Smooth muscle cell (in vitro differentiated cells): ENCODE measurements at regions not wholly inside any gene's neighbourhood (a gene's known extent, or its start where the extent isn't known, plus 50 kb on each side); places are given as distances from the start of the nearest gene placed in this dataset.

ENCODE experiments used
- DNase-seq: peaks from one replicate; lab custom pipeline; 2025; ENCODE audit not compliant: unreplicated experiment; lab: John Stamatoyannopoulos, UW
- H2AFZ ChIP-seq: fragments of 200-600 bp; sonication (generic); 2 replicates; pipeline ENCODE4 v1.6.0; 2016; ENCODE audit warnings: antibody characterized with exemption, low read depth, mild to moderate bottlenecking
- H3F3A ChIP-seq: fragments of 200-600 bp; sonication (generic); 2 replicates; pipeline ENCODE4 v1.6.0; 2017; ENCODE audit warnings: antibody characterized with exemption, low read depth
- H3K27ac ChIP-seq: fragments of 200-600 bp; sonication (generic); 2 replicates; pipeline ENCODE4 v1.5.1; 2016; ENCODE audit warnings: low read depth, mild to moderate bottlenecking
- H3K27me3 ChIP-seq: fragments of 200-600 bp; sonication (generic); 2 replicates; pipeline ENCODE4 v1.6.1; 2016; ENCODE audit warnings: low read depth, mild to moderate bottlenecking
- H3K36me3 ChIP-seq: fragments of 200-600 bp; sonication (generic); 2 replicates; pipeline ENCODE4 v1.5.1; 2016; ENCODE audit warnings: low read depth
- H3K4me1 ChIP-seq: fragments of 200-600 bp; sonication (generic); 2 replicates; pipeline ENCODE4 v1.5.1; 2016; ENCODE audit warnings: low read depth
- H3K4me2 ChIP-seq: fragments of 200-600 bp; sonication (generic); 2 replicates; pipeline ENCODE4 v1.6.0; 2016; ENCODE audit warnings: mild to moderate bottlenecking
- H3K4me3 ChIP-seq: fragments of 200-600 bp; sonication (generic); 2 replicates; pipeline ENCODE4 v1.5.1; 2016; ENCODE audit warnings: mild to moderate bottlenecking
- H3K79me2 ChIP-seq: fragments of 200-600 bp; sonication (generic); 2 replicates; pipeline ENCODE4 v1.6.0; 2016; ENCODE audit warnings: low read depth, mild to moderate bottlenecking
- H3K9ac ChIP-seq: fragments of 200-600 bp; sonication (generic); 2 replicates; pipeline ENCODE4 v1.6.0; 2016; ENCODE audit warnings: low read depth
- H3K9me3 ChIP-seq: fragments of 200-600 bp; sonication (generic); replicated peaks from 2 replicates; pipeline ENCODE4 v1.5.1; 2016; ENCODE audit warnings: low read depth
- H4K20me1 ChIP-seq: fragments of 200-600 bp; sonication (generic); 2 replicates; pipeline ENCODE4 v1.6.0; 2016; ENCODE audit warnings: low read depth
- WGBS: methylation state at CpG from one replicate; pipeline ENCODE4 v1.1.7; 2016; ENCODE audit warnings: low lambda C conversion rate; 5-methylcytosine and 5-hydroxymethylcytosine counted together
- TF ChIP-seq, protein P1 (sequence below): fragments of 200-600 bp; sonication (generic); IDR thresholded peaks from 2 replicates; pipeline ENCODE4 v1.5.1; 2017; ENCODE audit warnings: borderline replicate concordance, mild to moderate bottlenecking, antibody characterized with exemption; ENCODE audit not compliant: insufficient read depth, poor library complexity, severe bottlenecking

DNA sequence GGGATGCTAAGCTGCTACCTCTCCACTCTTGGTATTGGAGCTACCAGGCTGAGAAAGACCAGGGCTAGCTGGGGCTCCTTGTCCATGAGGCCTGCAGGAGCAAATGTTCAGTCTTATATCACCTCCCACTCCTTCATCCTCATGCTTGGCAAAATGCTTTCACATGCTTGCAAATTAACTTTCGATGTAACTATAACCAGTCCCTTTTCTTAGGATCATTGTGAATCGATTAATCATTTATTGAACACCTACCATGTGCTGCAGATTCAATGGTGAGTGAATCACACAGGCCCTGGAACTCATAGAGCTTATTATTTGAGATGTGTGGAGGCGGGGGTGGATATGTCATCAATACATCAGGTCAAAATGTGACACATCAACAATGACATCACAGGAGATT lies 138.6 kb downstream of the EMX2 start:
- no peak for DNase-seq
- Histone ChIP-seq H3F3A (no peaks in the 10 kb centered on the region), H3K9me3 (no peaks in the 10 kb centered on the region), H3K4me2 (no peak overlapping the region), H3K79me2 (no peaks in the 10 kb centered on the region), H3K4me3 (no peak overlapping the region), H3K9ac (no peak overlapping the region), H4K20me1 (no peaks in the 10 kb centered on the region), H2AFZ (no peak overlapping the region), H3K27ac (no peak overlapping the region), H3K36me3 (no peaks in the 10 kb centered on the region), H3K4me1 (no peaks in the 10 kb centered on the region), H3K27me3 (peaks cover 33% of the 10 kb centered on the region)
- TF ChIP-seq, protein P1, sequence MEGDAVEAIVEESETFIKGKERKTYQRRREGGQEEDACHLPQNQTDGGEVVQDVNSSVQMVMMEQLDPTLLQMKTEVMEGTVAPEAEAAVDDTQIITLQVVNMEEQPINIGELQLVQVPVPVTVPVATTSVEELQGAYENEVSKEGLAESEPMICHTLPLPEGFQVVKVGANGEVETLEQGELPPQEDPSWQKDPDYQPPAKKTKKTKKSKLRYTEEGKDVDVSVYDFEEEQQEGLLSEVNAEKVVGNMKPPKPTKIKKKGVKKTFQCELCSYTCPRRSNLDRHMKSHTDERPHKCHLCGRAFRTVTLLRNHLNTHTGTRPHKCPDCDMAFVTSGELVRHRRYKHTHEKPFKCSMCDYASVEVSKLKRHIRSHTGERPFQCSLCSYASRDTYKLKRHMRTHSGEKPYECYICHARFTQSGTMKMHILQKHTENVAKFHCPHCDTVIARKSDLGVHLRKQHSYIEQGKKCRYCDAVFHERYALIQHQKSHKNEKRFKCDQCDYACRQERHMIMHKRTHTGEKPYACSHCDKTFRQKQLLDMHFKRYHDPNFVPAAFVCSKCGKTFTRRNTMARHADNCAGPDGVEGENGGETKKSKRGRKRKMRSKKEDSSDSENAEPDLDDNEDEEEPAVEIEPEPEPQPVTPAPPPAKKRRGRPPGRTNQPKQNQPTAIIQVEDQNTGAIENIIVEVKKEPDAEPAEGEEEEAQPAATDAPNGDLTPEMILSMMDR: no peak
- WGBS: 87% methylated on average over 3 of the region's 3 CpGs

DNA sequence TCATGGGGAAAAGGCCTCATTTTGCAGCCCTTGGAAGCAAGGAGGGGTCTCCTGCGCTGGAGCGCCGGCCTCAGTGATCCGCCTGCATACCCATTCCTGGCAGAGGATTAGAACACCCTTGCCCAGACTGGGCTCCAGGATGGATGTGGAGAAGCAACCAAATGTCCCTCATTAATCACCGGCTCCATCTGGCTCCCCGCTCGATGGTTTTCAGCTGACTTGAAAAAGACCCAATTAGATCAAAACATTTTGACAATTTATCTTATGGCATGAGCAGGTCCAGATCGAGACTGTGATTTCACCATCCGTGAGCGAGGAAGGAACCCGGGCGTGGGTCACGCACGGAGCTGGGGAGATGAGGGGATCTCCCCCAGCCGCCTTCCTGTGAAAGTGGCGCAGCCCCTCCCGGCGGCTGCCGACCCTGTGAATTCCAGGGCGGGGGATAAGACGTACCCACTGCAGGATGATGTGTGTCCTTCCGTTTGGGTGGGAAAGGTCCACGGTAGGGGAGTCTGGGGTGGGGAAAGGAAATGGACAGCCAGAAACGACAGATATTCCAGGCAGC lies 141.6 kb downstream of the EMX2 start:
- Histone ChIP-seq H4K20me1 (no peaks in the 10 kb centered on the region), H3K27ac (no peak overlapping the region), H3K9me3 (no peaks in the 10 kb centered on the region), H3K36me3 (no peaks in the 10 kb centered on the region), H3F3A (no peaks in the 10 kb centered on the region), H3K9ac (no peak overlapping the region), H3K27me3 (peaks cover 55% of the 10 kb centered on the region), H3K4me2 (no peak overlapping the region), H2AFZ (no peak overlapping the region), H3K79me2 (no peaks in the 10 kb centered on the region), H3K4me3 (no peak overlapping the region), H3K4me1 (no peaks in the 10 kb centered on the region)
- WGBS: 92% methylated on average over 24 of the region's 24 CpGs
- TF ChIP-seq, protein P1: no peak
- no peak for DNase-seq

DNA sequence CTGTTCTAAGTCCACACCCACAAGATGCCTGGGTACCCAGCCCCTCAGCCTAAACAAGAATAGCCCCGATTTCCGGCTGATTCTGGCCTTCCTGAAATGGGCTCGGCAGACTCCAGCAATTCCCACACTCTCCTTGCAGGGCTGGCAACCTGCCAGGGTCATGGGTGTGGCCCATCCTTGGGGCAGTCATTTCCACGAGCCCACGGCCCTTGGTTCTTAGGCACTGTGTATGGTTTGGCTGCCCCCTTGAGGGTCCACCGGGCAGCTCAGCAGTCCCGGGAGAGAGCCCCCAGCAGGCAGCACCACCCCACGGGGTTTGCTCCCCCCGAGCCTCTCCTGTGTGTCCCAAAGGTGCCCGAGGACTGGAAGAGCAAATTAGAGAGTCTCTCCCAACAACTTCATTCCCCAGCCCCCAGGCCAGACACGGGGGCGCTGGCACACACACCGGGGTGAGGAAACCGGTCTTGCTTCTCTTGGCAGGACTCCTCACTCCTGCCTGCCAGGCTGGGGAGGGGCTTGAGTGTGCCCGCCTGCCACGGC lies 142.2 kb downstream of the EMX2 start:
- Histone ChIP-seq H3K27ac (no peak overlapping the region), H3K4me3 (no peak overlapping the region), H3K4me2 (no peak overlapping the region), H2AFZ (no peak overlapping the region), H3K36me3 (no peaks in the 10 kb centered on the region), H4K20me1 (no peaks in the 10 kb centered on the region), H3K9ac (no peak overlapping the region), H3K27me3 (peaks cover 55% of the 10 kb centered on the region), H3K4me1 (peaks cover 1% of the 10 kb centered on the region), H3K79me2 (no peaks in the 10 kb centered on the region), H3K9me3 (no peaks in the 10 kb centered on the region), H3F3A (no peaks in the 10 kb centered on the region)
- TF ChIP-seq, protein P1: no peak
- no peak for DNase-seq
- WGBS: 78% methylated on average over 12 of the region's 16 CpGs

DNA sequence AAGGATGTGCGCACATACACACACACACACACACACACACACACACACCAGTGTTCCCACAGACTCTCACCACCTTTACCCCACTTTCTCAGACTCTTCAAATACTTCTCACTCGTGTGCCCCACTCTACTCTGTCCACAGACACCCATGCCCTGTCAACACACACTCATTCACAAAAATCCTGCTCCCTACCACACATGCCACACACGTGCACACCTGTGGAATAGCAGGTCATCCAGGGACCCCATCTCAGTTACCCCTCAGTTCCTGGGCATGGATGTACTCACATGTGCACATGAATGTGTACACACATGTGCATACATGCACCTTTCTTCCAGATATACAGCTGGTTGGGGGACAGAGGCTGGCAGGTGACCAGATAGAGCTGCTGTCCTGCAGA lies 142.9 kb downstream of the EMX2 start:
- Histone ChIP-seq H3K27ac (no peak overlapping the region), H3K27me3 (peaks cover 56% of the 10 kb centered on the region), H3K9me3 (no peaks in the 10 kb centered on the region), H3K36me3 (no peaks in the 10 kb centered on the region), H3K9ac (no peak overlapping the region), H3K79me2 (no peaks in the 10 kb centered on the region), H3K4me1 (peaks cover 3% of the 10 kb centered on the region), H3F3A (no peaks in the 10 kb centered on the region), H2AFZ (no peak overlapping the region), H4K20me1 (no peaks in the 10 kb centered on the region), H3K4me2 (no peak overlapping the region), H3K4me3 (no peak overlapping the region)
- WGBS: 80% methylated on average over 3 of the region's 3 CpGs
- DNase-seq: no peak
- TF ChIP-seq, protein P1: no peak
